GM20000 (cell line): ENCODE measurements at regions not wholly inside any gene's neighbourhood (a gene's known extent, or its start where the extent isn't known, plus 50 kb on each side); places are given as distances from the start of the nearest gene placed in this dataset.
A peak's percentile ranks its signal among the peaks of the same experiment; 100 is the strongest.
"Not testable (repeated sequence)": the region's sequence is repeated elsewhere in the genome, so short reads cannot be mapped to it uniquely, and the experiment has no call there.

Source experiments
- DNase-seq: peaks from one replicate; pipeline ENCODE4 v3.0.0; 2012; ENCODE audit warnings: low spot score
- TF ChIP-seq, protein P1 (sequence below): IDR thresholded peaks from 2 replicates; pipeline ENCODE4 v1.5.1; 2012; ENCODE audit warnings: mild to moderate bottlenecking, control low read depth; ENCODE audit errors: extremely low read depth, missing control alignments

DNA sequence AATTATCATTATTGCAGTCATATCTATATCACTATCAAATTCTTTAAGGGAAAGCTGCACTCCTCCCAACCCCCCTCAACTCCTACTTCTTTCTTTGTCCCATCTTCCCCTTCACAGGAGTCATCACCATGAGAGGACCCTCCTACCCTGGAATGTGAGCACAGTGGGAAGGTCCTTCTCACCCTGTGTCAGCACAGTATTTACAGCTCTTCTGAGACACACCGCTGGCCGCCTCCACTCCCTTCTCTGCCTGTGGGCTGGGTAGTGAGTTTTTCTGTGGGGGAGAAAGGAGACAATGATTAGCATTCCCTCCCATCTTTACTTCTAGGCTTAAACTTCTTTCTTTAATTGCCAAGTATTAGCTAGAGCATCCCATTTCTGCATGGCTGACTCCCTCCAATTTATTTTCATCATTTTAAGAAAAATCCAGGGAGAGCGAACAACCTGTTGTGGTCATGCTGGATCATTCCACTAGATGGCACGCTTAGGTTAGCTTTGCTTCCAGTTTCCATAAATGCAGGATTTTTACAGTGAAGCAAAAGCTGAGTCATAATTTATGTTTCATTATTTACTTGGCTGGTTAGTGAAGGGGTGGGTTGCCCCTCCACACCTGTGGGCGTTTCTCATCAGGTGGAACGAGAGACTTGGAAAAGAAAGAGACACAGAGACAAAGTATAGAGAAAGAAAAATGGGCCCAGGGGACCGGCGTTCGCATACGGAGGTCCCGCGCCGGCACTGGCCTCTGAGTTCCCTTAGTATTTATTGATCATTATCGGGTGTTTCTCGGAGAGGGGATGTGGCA is 188.5 kb downstream of the ALX1 start:
- peak; percentile 53 for DNase-seq
- TF ChIP-seq, protein P1, sequence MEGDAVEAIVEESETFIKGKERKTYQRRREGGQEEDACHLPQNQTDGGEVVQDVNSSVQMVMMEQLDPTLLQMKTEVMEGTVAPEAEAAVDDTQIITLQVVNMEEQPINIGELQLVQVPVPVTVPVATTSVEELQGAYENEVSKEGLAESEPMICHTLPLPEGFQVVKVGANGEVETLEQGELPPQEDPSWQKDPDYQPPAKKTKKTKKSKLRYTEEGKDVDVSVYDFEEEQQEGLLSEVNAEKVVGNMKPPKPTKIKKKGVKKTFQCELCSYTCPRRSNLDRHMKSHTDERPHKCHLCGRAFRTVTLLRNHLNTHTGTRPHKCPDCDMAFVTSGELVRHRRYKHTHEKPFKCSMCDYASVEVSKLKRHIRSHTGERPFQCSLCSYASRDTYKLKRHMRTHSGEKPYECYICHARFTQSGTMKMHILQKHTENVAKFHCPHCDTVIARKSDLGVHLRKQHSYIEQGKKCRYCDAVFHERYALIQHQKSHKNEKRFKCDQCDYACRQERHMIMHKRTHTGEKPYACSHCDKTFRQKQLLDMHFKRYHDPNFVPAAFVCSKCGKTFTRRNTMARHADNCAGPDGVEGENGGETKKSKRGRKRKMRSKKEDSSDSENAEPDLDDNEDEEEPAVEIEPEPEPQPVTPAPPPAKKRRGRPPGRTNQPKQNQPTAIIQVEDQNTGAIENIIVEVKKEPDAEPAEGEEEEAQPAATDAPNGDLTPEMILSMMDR: peak; percentile 74

DNA sequence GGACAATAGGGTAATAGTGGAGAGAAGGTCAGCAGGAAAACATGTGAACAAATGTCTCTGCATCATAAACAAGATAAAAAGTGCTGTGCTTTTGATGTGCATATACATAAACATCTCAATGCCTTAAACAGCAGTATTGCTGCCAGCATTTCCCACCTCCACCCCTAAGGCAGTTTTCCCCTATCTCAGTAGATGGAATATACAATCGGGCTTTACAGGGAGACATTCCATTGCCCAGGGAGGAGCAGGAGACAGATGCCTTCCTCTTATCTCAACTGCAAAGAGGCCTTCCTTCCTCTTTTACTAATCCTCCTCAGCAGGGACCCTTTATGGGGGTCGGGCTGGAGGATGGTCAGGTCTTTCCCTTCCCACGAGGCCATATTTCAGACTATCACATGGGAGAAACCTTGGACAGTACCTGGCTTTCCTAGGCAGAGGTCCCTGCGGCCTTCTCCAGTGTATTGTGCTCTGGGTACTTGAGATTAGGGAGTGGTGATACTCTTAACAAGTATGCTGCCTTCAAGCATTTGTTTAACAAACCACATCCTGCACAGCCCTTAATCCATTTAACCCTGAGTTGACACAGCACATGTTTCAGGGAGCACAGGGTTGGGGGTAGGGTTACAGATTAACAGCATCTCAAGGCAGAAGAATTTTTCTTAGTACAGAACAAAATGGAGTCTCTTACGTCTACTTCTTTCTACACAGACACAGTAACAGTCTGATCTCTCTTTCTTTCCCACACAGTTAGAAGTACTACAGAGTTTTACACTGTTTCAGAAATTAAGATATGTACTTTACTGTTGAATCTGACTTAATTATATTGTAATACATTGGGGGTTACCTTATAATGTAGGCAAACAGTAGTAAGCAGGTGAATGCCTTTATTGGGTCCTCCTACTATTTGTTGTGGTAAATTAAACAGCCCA is 189.4 kb downstream of the ALX1 start:
- DNase-seq: not testable (repeated sequence)

DNA sequence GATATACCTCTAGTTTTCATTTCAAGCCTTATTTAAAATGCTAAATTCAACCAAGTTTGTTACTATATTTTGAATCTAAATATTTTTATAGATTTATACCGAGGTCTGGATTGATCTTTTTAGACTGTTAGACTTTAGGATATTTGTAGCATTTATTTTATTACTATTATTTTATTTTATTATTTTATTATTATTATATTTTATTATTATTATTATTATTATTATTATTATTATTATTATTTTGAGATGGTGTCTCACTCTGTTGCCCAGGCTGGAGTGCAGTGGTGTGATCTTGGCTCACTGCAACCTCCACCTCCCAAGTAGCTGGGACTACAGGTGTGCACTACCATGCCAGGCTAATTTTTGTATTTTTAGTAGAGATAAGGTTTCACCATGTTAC is 195.3 kb downstream of the ALX1 start:
- DNase-seq: not testable (repeated sequence)

DNA sequence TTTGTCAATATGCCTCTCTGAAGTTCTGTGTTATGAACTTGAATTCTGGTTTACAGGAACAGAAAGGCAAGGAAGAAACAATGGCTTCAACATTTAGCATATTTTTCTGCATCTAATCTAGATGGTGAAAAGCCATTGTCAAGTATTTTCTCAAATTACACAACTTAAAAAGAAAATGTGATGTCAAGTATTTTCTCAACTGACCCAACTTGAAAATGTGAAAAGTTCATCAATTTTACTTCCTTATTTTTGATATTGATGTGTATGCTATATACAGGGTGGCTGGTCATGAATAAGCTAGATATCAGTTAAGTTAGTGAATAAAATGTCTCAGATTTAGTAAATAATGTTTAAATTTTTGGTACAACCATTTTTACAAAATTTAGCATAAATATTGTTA is 196.7 kb downstream of the ALX1 start:
- TF ChIP-seq, protein P1: no peak
- no peak for DNase-seq

DNA sequence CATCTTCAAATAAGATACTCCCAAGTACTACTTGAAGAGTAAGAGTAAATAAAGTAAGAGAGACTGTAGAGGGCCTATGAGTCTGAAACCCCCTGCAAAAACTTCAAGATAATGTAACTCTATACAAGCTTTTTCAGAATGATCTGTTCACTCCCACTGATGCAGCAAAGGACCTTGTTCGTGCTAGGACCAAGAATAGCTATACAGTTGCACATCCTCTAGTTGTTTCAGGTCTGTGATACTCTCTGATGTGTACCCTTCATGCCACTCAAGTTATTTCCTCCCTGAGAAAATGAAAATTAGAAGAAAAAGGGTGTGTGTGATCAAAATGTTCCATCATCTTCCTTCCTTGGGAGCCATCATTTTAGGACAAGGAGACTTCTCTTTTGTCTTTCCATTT is 204.4 kb downstream of the ALX1 start:
- TF ChIP-seq, protein P1: no peak
- DNase-seq: peak; percentile 4

DNA sequence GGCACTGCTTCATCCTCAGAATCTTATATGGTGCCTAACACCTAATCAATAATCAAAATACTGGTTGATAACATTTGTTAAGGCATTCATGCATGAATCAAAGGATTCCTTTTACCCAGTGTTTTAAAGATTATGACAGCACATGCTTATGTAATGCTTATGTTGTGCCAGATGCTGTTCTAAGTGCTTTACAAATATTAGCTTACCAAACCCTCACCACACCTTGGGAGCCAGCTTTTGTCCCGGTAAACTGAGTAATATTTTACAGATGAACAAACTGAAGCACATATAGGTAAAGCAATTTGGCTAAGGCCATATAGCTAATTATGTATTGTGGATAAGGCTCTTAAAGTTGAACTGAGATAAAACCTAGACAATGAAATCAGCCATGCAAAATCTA is 209.2 kb downstream of the ALX1 start:
- no peak for DNase-seq
- TF ChIP-seq, protein P1: no peak

DNA sequence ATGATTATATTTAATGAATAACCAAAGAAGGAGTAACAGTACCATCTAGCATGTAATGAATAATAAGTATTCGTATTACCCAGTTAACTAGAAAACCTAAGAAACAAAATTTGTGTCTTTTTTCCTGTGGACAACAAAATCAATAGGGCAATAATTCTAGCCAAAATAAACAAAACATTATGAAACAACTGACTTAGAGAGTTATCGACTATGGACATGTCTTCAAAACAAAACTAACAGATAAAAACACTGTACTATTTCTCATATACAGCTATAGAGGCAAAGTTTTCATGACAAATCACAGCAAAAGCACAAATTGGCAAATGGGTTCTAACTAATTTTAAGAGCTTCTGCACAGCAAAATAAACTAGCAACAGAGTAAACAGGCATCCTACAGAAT is 224.1 kb downstream of the ALX1 start:
- DNase-seq: no peak
- TF ChIP-seq, protein P1: no peak

DNA sequence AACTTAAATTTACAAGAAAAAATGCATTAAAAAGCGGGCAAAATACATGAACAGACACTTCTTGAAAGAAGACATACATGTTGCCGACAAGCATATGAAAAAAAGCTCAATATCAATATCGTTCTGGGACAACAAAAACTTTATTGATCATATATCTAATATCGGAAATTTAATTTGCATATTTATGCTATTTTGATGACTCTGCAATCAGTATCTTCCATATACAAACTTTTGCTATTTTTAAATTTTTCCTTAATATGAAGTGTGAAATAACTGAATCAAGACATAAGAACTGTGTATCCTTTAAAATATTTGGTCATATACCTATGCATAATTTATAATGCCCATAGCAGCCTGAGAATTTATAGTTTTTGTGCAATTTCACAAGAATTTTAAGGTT is 224.6 kb downstream of the ALX1 start:
- no peak for DNase-seq
- TF ChIP-seq, protein P1: no peak
